HepG2 (cell line): ENCODE measurements at regions not wholly inside any gene's neighbourhood (a gene's known extent, or its start where the extent isn't known, plus 50 kb on each side); places are given as distances from the start of the nearest gene placed in this dataset.

Experiments used
- EZH2 ChIP-seq: conservative IDR thresholded peaks from 2 replicates; pipeline ENCODE4 v1.6.1; 2012; ENCODE audit warnings: mild to moderate bottlenecking, low read depth, low read length, moderate library complexity
- HNF4G ChIP-seq, 2 experiments: sonication (generic) in 1 of 2; formaldehyde crosslinking in 1 of 2; IDR thresholded peaks; 2 replicates each; pipeline versions ENCODE4 v1.4.0 to v1.6.1; 2011 to 2020; ENCODE audit warnings: borderline replicate concordance in 2 of 2, low read depth in 2 of 2, mild to moderate bottlenecking in 2 of 2, low read length in 1 of 2, missing genetic modification reagents in 1 of 2, moderate library complexity in 1 of 2
- IRF2 ChIP-seq: IDR thresholded peaks from 2 replicates; pipeline ENCODE4 v1.6.1; 2018; ENCODE audit warnings: missing genetic modification reagents, missing compliant biosample characterization
- JUND ChIP-seq: sonication (generic); formaldehyde crosslinking; IDR thresholded peaks from 2 replicates; pipeline ENCODE4 v1.8.0; 2022; ENCODE audit warnings: mild to moderate bottlenecking, missing genetic modification reagents
- POLR2A ChIP-seq, 2 experiments: IDR thresholded peaks; 2 replicates each; pipeline ENCODE4 v1.6.1; 2011; ENCODE audit warnings: low read depth in 2 of 2, low read length in 2 of 2, mild to moderate bottlenecking in 1 of 2, moderate library complexity in 1 of 2; ENCODE audit not compliant: insufficient read depth in 1 of 2
- SUZ12 ChIP-seq: fragments of 150-350 bp; IDR thresholded peaks from 2 replicates; pipeline ENCODE4 v1.6.1; 2014; ENCODE audit warnings: low read depth, low read length
- TBP ChIP-seq: sonication (generic); formaldehyde crosslinking; IDR thresholded peaks from 2 replicates; pipeline ENCODE4 v1.5.0; 2020; ENCODE audit warnings: missing genetic modification reagents
- ZKSCAN8 ChIP-seq: IDR thresholded peaks from 2 replicates; pipeline ENCODE4 v1.6.1; 2016; ENCODE audit warnings: borderline replicate concordance, missing genetic modification reagents, missing compliant biosample characterization
- ZNF446 ChIP-seq: sonication (generic); formaldehyde crosslinking; IDR thresholded peaks from 2 replicates; pipeline ENCODE4 v1.5.0; 2020; ENCODE audit warnings: mild to moderate bottlenecking, missing genetic modification reagents
- ZSCAN5A ChIP-seq: sonication (generic); formaldehyde crosslinking; IDR thresholded peaks from 2 replicates; pipeline ENCODE4 v1.8.0; 2022; ENCODE audit warnings: mild to moderate bottlenecking, missing genetic modification reagents, borderline replicate concordance
- TF ChIP-seq, protein P1 (sequence below), 2 experiments: sonication (generic) in 1 of 2; formaldehyde crosslinking in 1 of 2; IDR thresholded peaks; 2 replicates each; pipeline versions ENCODE4 v1.5.1 to v1.6.1; 2011 to 2020; ENCODE audit warnings: borderline replicate concordance in 1 of 2, low read depth in 1 of 2, low read length in 1 of 2, mild to moderate bottlenecking in 1 of 2, missing genetic modification reagents in 1 of 2, moderate library complexity in 1 of 2

DNA sequence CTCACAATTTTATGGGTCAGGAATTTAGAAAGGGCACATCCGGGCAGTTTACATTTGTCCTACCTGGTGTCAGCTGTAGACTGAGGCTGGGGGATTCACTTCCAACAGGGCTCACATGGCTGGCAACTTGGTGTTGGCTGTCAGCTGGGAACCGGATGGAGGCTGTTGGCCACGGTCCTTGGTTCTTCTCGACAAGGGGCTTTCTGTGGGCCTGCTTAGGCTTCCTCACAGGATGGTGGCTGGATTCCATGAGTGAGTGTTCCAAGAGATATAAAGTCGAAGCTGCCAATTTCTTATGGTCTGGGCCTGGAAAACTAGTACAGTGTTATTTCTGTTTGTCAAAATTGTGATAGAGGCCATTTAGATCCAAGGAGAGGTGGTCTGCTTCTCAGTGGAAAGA, 127.9 kb downstream of the PTCSC3 start:
- no peak for TF ChIP-seq JUND (CRISPR knock-in tag)
- TF ChIP-seq ZNF446: no peak
- no peak for TF ChIP-seq SUZ12
- TF ChIP-seq POLR2A (IDR thresholded peaks at IDR 0.05; ENCODE audit: insufficient read depth in 1 of 2, low read depth in 2 of 2, low read length in 2 of 2): no peak
- no peak for TF ChIP-seq TBP (CRISPR knock-in tag)
- TF ChIP-seq HNF4G (IDR thresholded peaks at IDR 0.05; ENCODE audit: borderline replicate concordance, low read depth, low read length): no peak
- no peak for TF ChIP-seq HNF4G (CRISPR knock-in tag; IDR thresholded peaks at IDR 0.05; ENCODE audit: borderline replicate concordance, low read depth)
- TF ChIP-seq ZSCAN5A: no peak
- no peak for TF ChIP-seq ZKSCAN8
- TF ChIP-seq, protein P1, sequence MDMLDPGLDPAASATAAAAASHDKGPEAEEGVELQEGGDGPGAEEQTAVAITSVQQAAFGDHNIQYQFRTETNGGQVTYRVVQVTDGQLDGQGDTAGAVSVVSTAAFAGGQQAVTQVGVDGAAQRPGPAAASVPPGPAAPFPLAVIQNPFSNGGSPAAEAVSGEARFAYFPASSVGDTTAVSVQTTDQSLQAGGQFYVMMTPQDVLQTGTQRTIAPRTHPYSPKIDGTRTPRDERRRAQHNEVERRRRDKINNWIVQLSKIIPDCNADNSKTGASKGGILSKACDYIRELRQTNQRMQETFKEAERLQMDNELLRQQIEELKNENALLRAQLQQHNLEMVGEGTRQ (IDR thresholded peaks at IDR 0.05; ENCODE audit: low read depth, low read length): no peak
- TF ChIP-seq, protein P1 (CRISPR knock-in tag; IDR thresholded peaks at IDR 0.05; ENCODE audit: borderline replicate concordance): no peak
- no peak for TF ChIP-seq IRF2 (CRISPR knock-in tag)
- no peak for TF ChIP-seq EZH2
